H1 (cell line): ENCODE measurements at regions not wholly inside any gene's neighbourhood (a gene's known extent, or its start where the extent isn't known, plus 50 kb on each side); places are given as distances from the start of the nearest gene placed in this dataset.

Experiments
- CTCF ChIA-PET: fragments of 300-600 bp; sonication (Branson Sonifier 250); formaldehyde crosslinking; loops from one replicate; lab custom pipeline; 2021; ENCODE audit not compliant: partially characterized antibody; lab: Charles Lee
- POLR2A ChIA-PET: fragments of 300-600 bp; sonication (Branson Sonifier 250); formaldehyde crosslinking; loops from one replicate; lab custom pipeline; 2021; ENCODE audit warnings: inconsistent platforms; ENCODE audit not compliant: partially characterized antibody; lab: Charles Lee
- DNase-seq, 2 experiments: peaks; one replicate each; pipeline versions ENCODE4 v3.0.0 to v3.0.0-alpha.2; 2010 to 2022; ENCODE audit warnings: low spot score in 2 of 2, low read depth in 1 of 2, mixed read lengths in 1 of 2
- FAIRE-seq: peaks from 2 replicates; lab custom pipeline; 2011; peaks lifted over from hg19 to GRCh38; lab: Jason Lieb, UNC
- H2AFZ ChIP-seq: 2 replicates; pipeline ENCODE4 v1.8.1; 2012; ENCODE audit warnings: low read length, inconsistent platforms
- H2AK5ac ChIP-seq: 2 replicates; pipeline ENCODE4 v1.6.1; 2013; ENCODE audit warnings: low read depth, low read length
- H2BK120ac ChIP-seq: replicated peaks from 2 replicates; pipeline ENCODE3; 2013; ENCODE audit warnings: low read depth, low read length, inconsistent platforms
- H2BK12ac ChIP-seq: 2 replicates; pipeline ENCODE4 v1.6.1; 2013; ENCODE audit warnings: low read depth, low read length
- H2BK15ac ChIP-seq: 2 replicates; pipeline ENCODE4 v1.6.1; 2013; ENCODE audit warnings: low read length
- H2BK20ac ChIP-seq: 2 replicates; pipeline ENCODE4 v1.6.1; 2013; ENCODE audit warnings: low read length
- H2BK5ac ChIP-seq: 2 replicates; pipeline ENCODE4 v1.6.1; 2013; ENCODE audit warnings: low read depth, low read length
- H3K14ac ChIP-seq: 2 replicates; pipeline ENCODE4 v1.6.1; 2013; ENCODE audit warnings: inconsistent platforms; ENCODE audit not compliant: insufficient read length
- H3K18ac ChIP-seq: 2 replicates; pipeline ENCODE4 v1.6.1; 2013; ENCODE audit warnings: low read length; ENCODE audit errors: extremely low read depth
- H3K23ac ChIP-seq: 2 replicates; pipeline ENCODE4 v1.6.1; 2013; ENCODE audit warnings: inconsistent platforms; ENCODE audit not compliant: insufficient read length
- H3K23me2 ChIP-seq: 2 replicates; pipeline ENCODE4 v1.6.1; 2013; ENCODE audit warnings: low read depth, low read length
- H3K27ac ChIP-seq: 2 replicates; pipeline ENCODE4 v1.6.1; 2011; ENCODE audit warnings: low read depth, low read length, inconsistent platforms
- H3K27me3 ChIP-seq, 4 experiments: replicated peaks in 1 of 4; 1 replicate in 1 of 4; 2 replicates in 3 of 4; pipeline versions ENCODE4 v1.6.1 to v1.8.1; 2011 to 2013; ENCODE audit warnings: low read length in 3 of 4, mild to moderate bottlenecking in 3 of 4, inconsistent platforms in 2 of 4, mixed read lengths in 2 of 4, moderate library complexity in 1 of 4; ENCODE audit not compliant: control insufficient read depth in 3 of 4, insufficient read depth in 3 of 4; ENCODE audit errors: extremely low read depth in 1 of 4
- H3K36me3 ChIP-seq, 4 experiments: 2 replicates each; pipeline versions ENCODE4 v1.6.1 to v1.8.1; 2011 to 2013; ENCODE audit warnings: mild to moderate bottlenecking in 4 of 4, low read length in 3 of 4, moderate library complexity in 2 of 4, control low read depth in 1 of 4, inconsistent platforms in 1 of 4; ENCODE audit not compliant: insufficient read depth in 4 of 4, control insufficient read depth in 2 of 4
- H3K4ac ChIP-seq: replicated peaks from 2 replicates; pipeline ENCODE3; 2013; ENCODE audit warnings: low read length, low read depth, mixed read lengths, inconsistent platforms; ENCODE audit not compliant: insufficient read length
- H3K4me1 ChIP-seq, 4 experiments: replicated peaks in 1 of 4; 1 replicate in 1 of 4; 2 replicates in 3 of 4; pipeline versions ENCODE4 v1.6.1 to v1.8.1; 2011 to 2013; ENCODE audit warnings: low read length in 3 of 4, inconsistent platforms in 2 of 4, mixed read lengths in 1 of 4; ENCODE audit not compliant: insufficient read depth in 4 of 4, control insufficient read depth in 3 of 4
- H3K4me2 ChIP-seq, 2 experiments: 2 replicates each; pipeline versions ENCODE4 v1.6.1 to v1.8.1; 2011 to 2013; ENCODE audit warnings: low read depth in 2 of 2, low read length in 2 of 2, control low read depth in 1 of 2, inconsistent platforms in 1 of 2, mild to moderate bottlenecking in 1 of 2; ENCODE audit not compliant: insufficient read depth in 1 of 2
- H3K4me3 ChIP-seq, 4 experiments: fragments of 200-600, 300-600 bp in 1 of 4; sonication (generic), shearing (Covaris generic), sonication (Bioruptor Twin) in 1 of 4; 2 replicates each; pipeline versions ENCODE4 v1.5.1 to v1.8.1; 2011 to 2016; ENCODE audit warnings: low read length in 4 of 4, low read depth in 3 of 4, control low read depth in 2 of 4, inconsistent platforms in 2 of 4, mild to moderate bottlenecking in 2 of 4, mixed read lengths in 1 of 4, moderate library complexity in 1 of 4; ENCODE audit not compliant: insufficient read depth in 2 of 4; ENCODE audit errors: extremely low read depth in 1 of 4
- H3K56ac ChIP-seq: replicated peaks from 2 replicates; pipeline ENCODE3; 2013; ENCODE audit warnings: low read depth, mild to moderate bottlenecking, mixed read lengths, low read length, inconsistent platforms; ENCODE audit not compliant: insufficient read length
- H3K79me1 ChIP-seq: 2 replicates; pipeline ENCODE4 v1.6.1; 2013; ENCODE audit warnings: low read depth, low read length, control low read depth
- H3K79me2 ChIP-seq, 2 experiments: 2 replicates each; pipeline versions ENCODE4 v1.6.1 to v1.8.1; 2012 to 2013; ENCODE audit warnings: low read length in 2 of 2, mild to moderate bottlenecking in 2 of 2, inconsistent platforms in 1 of 2; ENCODE audit not compliant: insufficient read depth in 2 of 2, control insufficient read depth in 1 of 2
- H3K9ac ChIP-seq, 4 experiments: replicated peaks in 1 of 4; 1 replicate in 1 of 4; 2 replicates in 3 of 4; pipeline versions ENCODE4 v1.6.1 to v1.8.1; 2011 to 2013; ENCODE audit warnings: low read depth in 3 of 4, low read length in 3 of 4, control low read depth in 2 of 4, mild to moderate bottlenecking in 2 of 4, moderate library complexity in 2 of 4, inconsistent platforms in 1 of 4; ENCODE audit errors: extremely low read depth in 1 of 4
- H3K9me3 ChIP-seq, 2 experiments: 2 replicates each; pipeline versions ENCODE4 v1.6.1 to v1.8.1; 2012 to 2013; ENCODE audit warnings: mild to moderate bottlenecking in 2 of 2, moderate library complexity in 2 of 2, control low read depth in 1 of 2, inconsistent platforms in 1 of 2, low read depth in 1 of 2, low read length in 1 of 2, mixed read lengths in 1 of 2; ENCODE audit not compliant: insufficient read depth in 2 of 2
- H4K20me1 ChIP-seq, 2 experiments: replicated peaks in 1 of 2; 2 replicates each; pipeline versions ENCODE3 to v1.8.1; 2011 to 2013; ENCODE audit warnings: inconsistent platforms in 2 of 2, low read length in 2 of 2, mild to moderate bottlenecking in 1 of 2; ENCODE audit not compliant: insufficient read depth in 2 of 2, control insufficient read depth in 1 of 2
- H4K5ac ChIP-seq: 2 replicates; pipeline ENCODE4 v1.6.1; 2013; ENCODE audit warnings: low read length, low read depth, mixed read lengths, inconsistent platforms; ENCODE audit not compliant: insufficient read length
- H4K8ac ChIP-seq: 2 replicates; pipeline ENCODE4 v1.8.0; 2013; ENCODE audit warnings: mild to moderate bottlenecking, moderate library complexity, low read length, inconsistent platforms; ENCODE audit not compliant: insufficient read depth; ENCODE audit errors: extremely low read depth
- H4K91ac ChIP-seq: replicated peaks from 2 replicates; pipeline ENCODE3; 2013; ENCODE audit warnings: low read length, mixed read lengths, inconsistent platforms; ENCODE audit not compliant: insufficient read length
- ASH2L ChIP-seq: fragments of 200-600, 300-600 bp; sonication (generic); IDR thresholded peaks from one replicate; pipeline ENCODE4 v1.7.1; 2017; ENCODE audit warnings: low read length
- CBX5 ChIP-seq: fragments of 300-800, 300-1000 bp; sonication (generic); IDR thresholded peaks from 2 replicates; pipeline ENCODE4 v1.7.1; 2016; ENCODE audit warnings: antibody characterized with exemption, low read length, low read depth
- CREB1 ChIP-seq: IDR thresholded peaks from 2 replicates; pipeline ENCODE4 v1.6.1; 2012; ENCODE audit warnings: inconsistent platforms
- JUND ChIP-seq: IDR thresholded peaks from 2 replicates; pipeline ENCODE4 v1.6.1; 2011; ENCODE audit warnings: mild to moderate bottlenecking, improper control_type of control experiment, low read length
- KDM1A ChIP-seq: fragments of 200-600, 300-600 bp; sonication (generic); IDR thresholded peaks from 2 replicates; pipeline ENCODE4 v1.7.1; 2016; ENCODE audit warnings: mild to moderate bottlenecking, low read length, borderline replicate concordance
- KDM4A ChIP-seq: IDR thresholded peaks from one replicate; pipeline ENCODE4 v1.7.1; 2012; ENCODE audit warnings: low read depth, mild to moderate bottlenecking, moderate library complexity, low read length, inconsistent platforms; ENCODE audit not compliant: severe bottlenecking
- POLR2A ChIP-seq, 2 experiments: IDR thresholded peaks; 1 replicate in 1 of 2; 2 replicates in 1 of 2; pipeline ENCODE4 v1.6.1; 2011; ENCODE audit warnings: low read depth in 2 of 2, low read length in 2 of 2, mild to moderate bottlenecking in 2 of 2; ENCODE audit errors: control extremely low read depth in 1 of 2
- SRF ChIP-seq: IDR thresholded peaks from 2 replicates; pipeline ENCODE4 v1.6.1; 2011; ENCODE audit warnings: mild to moderate bottlenecking, low read depth, low read length, moderate library complexity
- TBP ChIP-seq: IDR thresholded peaks from 2 replicates; pipeline ENCODE4 v1.6.1; 2011; ENCODE audit warnings: low read depth, low read length, improper control_type of control experiment
- TCF12 ChIP-seq: IDR thresholded peaks from 2 replicates; pipeline ENCODE4 v1.6.1; 2011; ENCODE audit warnings: low read depth, mild to moderate bottlenecking, low read length
- ZNF274 ChIP-seq: IDR thresholded peaks from 2 replicates; pipeline ENCODE4 v1.7.0; 2012; ENCODE audit warnings: low read length, borderline replicate concordance; ENCODE audit errors: extremely low read depth
- WGBS, 2 experiments: shearing (Covaris generic) in 1 of 2; methylation state at CpG; one replicate each; pipeline versions ENCODE4 v1.1.6 to v1.1.7; 2013 to 2015; ENCODE audit warnings: low lambda C conversion rate in 2 of 2, mixed read lengths in 2 of 2, inconsistent platforms in 1 of 2, low coverage in 1 of 2, missing lambda C conversion rate in 1 of 2; ENCODE audit not compliant: insufficient replicate concordance in 2 of 2, insufficient coverage in 1 of 2, insufficient read length in 1 of 2; ENCODE audit errors: extremely low coverage in 1 of 2, missing lambda C conversion rate in 1 of 2; 5-methylcytosine and 5-hydroxymethylcytosine counted together

GRCh38 chr7:119969054-119969453 lies 303.9 kb upstream of the KCND2 start:
- no peaks in the 10 kb centered on the region for H3K36me3 ChIP-seq
- H2BK5ac ChIP-seq, result no peak overlapping the region
- no peak overlapping the region for H4K91ac ChIP-seq
- no peaks in the 10 kb centered on the region for H3K9me3 ChIP-seq
- H2AK5ac ChIP-seq, result no peak overlapping the region
- no peak overlapping the region for H3K23ac ChIP-seq
- no peaks in the 10 kb centered on the region for H4K20me1 ChIP-seq
- no peak overlapping the region for H3K56ac ChIP-seq
- H3K79me2 ChIP-seq, result no peaks in the 10 kb centered on the region
- H4K8ac ChIP-seq, result no peak overlapping the region
- H2BK120ac ChIP-seq, result no peak overlapping the region
- H2BK20ac ChIP-seq, result no peak overlapping the region
- FAIRE-seq, result no peak
- H3K4me3 ChIP-seq, result no peak overlapping the region
- DNase-seq, result no peak
- H2BK12ac ChIP-seq, result no peak overlapping the region
- H3K79me1 ChIP-seq, result no peaks in the 10 kb centered on the region
- no peak overlapping the region for H2BK15ac ChIP-seq
- H3K9ac ChIP-seq, result no peak overlapping the region
- POLR2A ChIA-PET, result no interaction called here
- H4K5ac ChIP-seq, result no peak overlapping the region
- 73% methylated on average over 1 of the region's 1 CpG; no CpG with 5 or more reads in 1 of the 2 experiments for WGBS, 2 experiments
- H3K14ac ChIP-seq, result no peak overlapping the region
- H3K4ac ChIP-seq, result no peak overlapping the region
- H3K4me1 ChIP-seq, result no peaks in the 10 kb centered on the region
- H3K18ac ChIP-seq, result no peak overlapping the region
- H3K27ac ChIP-seq, result no peak overlapping the region
- no peak for TF ChIP-seq TBP
- TF ChIP-seq CREB1, result no peak
- TF ChIP-seq TCF12, result no peak
- no peak for TF ChIP-seq POLR2A (IDR thresholded peaks at IDR 0.05; ENCODE audit: control extremely low read depth in 1 of 2, low read depth in 2 of 2, low read length in 2 of 2)
- no peak for TF ChIP-seq SRF
- TF ChIP-seq JUND, result no peak
- no peak for TF ChIP-seq ASH2L
- TF ChIP-seq KDM1A, result no peak
- TF ChIP-seq KDM4A, result no peak
- TF ChIP-seq ZNF274, result no peak
- TF ChIP-seq CBX5, result no peak
- H2AFZ ChIP-seq, result no peak overlapping the region
- CTCF ChIA-PET, result interaction anchor here (2.1 kb wide), 1 partner anchor 33 kb away, joined by 5 read pairs; no protein-coding TSS in a partner anchor
- H3K23me2 ChIP-seq, result no peaks in the 10 kb centered on the region
- no peak overlapping the region for H3K4me2 ChIP-seq
- no peaks in the 10 kb centered on the region for H3K27me3 ChIP-seq
